ENCODE measurements at regions not wholly inside any gene's neighbourhood (a gene's known extent, or its start where the extent isn't known, plus 50 kb on each side); places are given as distances from the start of the nearest gene placed in this dataset.
"Not testable (repeated sequence)": the region's sequence is repeated elsewhere in the genome, so short reads cannot be mapped to it uniquely, and the experiment has no call there.

DNA sequence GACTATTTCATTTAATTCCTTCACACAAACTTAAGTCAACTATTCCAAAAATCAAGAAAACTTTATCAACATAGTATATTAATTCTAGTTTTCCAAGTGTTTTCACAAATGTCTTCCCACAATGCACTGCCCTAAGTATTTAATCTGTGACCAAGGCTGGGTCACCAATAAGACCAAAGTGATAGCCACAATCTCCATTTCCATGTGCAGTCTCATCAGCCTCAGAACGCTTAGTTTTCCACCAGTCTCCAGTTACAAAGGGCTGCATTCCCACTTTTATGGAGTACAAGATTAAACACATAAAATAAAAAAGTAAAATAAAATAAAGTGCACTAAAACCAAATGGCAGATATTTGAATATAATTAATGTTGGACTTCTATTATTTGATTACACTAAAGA, 371.6 kb upstream of the CCNH start:
- no peak for DNase-seq

DNA sequence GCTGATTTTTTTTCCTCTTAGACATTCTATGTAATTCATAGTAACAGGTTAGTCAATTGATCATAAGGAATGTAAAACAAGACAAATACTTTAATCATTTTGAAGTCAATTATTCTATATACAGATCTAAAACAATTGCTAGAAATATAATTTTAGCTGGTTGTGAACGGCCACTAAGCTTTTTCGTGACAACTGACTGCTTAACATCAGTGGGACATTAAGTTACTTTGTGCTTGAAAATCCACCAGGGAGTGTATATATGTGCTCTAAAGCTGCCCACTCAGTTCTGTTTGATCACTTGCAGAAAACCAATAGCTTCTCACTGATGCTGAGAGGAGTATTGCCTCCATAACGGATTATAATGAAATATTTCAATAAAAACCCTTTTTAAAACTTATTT, 370.2 kb upstream of the CCNH start:
- DNase-seq: no peak

DNA sequence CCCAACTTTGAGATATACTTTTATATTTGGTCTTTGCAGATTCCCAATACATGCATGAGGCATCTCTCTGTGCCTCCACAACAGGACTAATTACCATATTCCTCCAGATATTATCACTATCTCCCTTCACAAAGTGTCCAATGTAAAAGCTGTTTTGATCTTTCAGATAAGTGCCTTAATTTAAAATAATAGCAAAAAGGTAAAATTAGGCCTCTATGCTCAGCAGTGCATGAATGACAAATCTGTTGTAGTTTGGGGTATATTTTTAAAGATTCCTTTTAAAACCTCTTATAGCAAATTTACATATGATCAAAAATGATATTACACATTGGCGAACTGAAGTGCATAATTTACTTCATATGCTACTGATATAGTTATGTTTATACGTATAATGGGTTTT, 369.2 kb upstream of the CCNH start:
- DNase-seq: no peak

DNA sequence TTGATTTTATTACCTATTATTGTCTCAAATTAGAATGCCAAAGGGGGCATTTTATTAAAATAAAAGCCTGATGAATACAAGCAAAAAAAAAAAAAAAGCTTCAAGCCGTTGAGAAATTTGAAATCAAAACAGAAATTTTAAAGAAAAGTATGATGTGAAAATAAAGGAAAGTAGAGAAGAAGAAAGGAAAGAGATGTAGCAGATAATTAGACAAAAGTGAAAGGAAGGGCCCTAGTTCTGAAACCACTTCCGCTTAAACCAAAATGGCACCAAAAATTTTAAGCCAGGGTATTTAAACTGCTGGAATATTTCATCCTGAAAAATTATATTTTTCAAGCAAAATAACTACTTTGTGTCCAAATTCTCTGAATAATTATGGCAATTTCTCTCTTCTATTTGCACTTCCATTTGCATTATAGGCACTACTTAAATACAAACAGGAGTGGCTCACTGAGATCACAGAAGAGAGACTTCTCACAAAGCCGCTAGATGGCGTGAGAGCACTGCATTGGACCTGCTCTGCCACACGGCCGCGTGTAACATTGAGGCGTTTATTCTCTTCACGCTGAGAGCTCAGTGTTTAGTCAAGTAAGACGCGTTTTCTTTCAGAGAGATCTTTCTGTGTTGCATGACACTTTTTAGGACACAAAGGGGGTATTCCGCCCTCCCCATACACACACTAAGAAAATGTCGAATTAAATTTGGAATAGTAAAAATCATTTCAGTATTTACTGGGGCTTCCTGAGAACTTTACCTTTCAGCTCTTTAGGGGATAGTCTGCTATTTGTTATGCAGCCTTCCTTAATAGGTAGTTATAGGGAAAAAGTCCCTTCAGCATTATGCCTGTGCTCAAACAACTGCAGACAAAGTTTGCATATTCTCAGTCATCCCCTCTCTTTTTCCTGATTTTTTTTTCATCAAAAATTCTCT, 368.4 kb upstream of the CCNH start:
- peak; percentile 83 for DNase-seq

DNA sequence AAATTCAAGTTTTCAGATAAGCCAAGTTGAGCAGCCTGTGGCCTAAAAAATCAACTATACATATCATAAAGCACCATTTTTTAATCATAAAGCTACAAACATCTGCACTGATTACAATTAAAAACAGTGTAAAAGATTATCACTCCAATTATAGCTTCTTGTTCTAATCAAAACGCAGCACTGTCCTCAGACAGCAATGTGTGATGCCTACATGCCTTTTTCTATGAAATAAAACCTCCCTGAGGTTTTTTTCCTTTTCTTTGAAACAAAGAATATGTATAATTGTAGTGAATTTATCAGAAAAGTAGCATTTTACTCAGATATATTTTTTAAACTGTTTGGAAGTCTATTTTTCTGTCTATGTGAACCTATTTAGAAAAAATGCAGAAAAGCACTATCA, 366.1 kb upstream of the CCNH start:
- no peak for DNase-seq

DNA sequence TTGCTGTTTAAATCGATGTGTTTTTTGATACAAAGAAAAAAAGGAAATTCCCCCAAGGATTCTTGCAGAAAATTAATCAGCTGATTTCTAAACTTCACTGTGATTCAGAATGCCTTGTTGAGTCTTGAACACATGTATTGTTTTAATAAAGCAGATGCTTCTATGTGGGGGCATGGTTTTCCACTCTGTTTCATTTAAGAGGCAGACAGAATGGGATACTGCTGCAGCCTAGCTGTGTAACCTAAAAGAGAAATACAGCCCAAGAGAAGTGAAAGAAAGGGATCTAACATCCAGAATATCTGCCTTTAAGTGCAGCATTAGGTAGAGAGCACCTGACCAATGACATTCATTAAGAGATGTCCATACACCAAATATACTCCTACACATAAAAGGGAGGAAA, 365.1 kb upstream of the CCNH start:
- no peak for DNase-seq

DNA sequence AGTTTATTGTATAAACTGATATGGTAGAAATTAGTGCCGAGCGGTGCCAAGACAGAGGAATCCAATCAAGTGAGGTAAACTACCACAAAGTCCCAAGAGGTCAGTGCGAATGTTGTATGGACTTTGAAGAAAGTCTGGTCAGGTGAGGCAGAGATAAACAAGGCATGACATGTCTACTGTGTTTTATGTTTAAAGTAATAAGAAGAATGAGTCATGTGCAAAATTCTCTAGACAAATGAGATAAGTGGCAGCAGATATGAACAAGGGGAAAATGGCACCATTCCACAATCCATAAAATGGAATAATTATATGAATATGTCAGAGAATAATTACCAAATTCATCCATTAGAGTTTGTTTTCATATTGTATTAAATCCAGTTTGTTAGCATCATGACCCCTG, 364.1 kb upstream of the CCNH start:
- DNase-seq: no peak

DNA sequence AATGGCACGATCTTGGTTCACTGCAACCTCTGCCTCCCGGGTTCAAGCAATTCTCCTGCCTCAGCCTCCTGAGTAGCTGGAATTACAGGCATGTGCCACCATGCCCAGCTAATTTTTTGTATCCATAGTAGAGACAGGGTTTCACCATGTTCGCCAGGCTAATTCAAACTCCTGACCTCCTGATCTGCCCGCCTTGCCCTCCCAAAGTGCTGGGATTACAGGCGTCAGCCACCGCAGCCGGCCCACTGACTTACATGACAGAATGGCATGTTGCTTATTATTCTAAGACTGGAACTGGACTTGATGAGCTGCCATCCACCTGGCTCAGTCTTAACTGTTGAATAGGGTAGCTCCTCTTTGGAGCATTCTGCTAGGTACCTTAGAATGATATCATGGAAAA, 363.6 kb upstream of the CCNH start:
- DNase-seq: not testable (repeated sequence)

DNA sequence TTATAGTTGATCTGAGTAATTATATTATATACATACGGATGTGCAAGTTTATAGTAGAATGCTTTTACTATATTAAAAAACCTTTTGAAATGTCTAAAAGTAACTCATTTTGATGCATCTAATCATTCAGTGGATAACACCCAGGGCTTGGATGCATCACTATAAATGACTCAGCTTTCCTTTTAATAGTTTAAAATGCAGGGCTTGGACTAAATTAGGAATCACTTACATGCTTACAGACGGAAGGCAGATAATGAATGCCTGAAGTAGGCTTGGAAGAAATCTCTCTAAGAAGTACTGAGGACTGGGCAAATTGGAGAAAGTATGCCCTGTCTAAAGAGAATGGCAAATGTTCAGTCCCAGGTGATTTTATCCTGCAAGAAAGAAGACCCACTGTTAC, 362.5 kb upstream of the CCNH start:
- no peak for DNase-seq

DNA sequence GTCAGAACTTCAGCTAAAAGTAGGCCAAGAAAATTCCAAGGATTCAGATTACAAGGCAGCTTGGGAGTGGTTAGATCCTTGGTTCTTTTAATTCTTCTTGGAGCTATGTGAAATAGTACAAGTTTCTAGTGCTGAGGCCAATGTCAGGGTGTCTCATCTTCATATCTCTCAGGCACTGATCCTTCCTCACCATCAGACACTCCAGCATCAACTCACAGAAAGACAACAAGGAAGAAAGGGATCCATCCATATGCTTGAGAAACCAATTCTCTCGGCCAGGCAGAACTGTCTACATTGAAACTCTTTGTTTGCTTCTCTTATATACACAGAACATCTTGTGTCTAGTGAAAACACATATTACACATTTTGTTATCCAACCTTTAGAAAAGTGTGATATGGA, 362.1 kb upstream of the CCNH start:
- no peak for DNase-seq

DNA sequence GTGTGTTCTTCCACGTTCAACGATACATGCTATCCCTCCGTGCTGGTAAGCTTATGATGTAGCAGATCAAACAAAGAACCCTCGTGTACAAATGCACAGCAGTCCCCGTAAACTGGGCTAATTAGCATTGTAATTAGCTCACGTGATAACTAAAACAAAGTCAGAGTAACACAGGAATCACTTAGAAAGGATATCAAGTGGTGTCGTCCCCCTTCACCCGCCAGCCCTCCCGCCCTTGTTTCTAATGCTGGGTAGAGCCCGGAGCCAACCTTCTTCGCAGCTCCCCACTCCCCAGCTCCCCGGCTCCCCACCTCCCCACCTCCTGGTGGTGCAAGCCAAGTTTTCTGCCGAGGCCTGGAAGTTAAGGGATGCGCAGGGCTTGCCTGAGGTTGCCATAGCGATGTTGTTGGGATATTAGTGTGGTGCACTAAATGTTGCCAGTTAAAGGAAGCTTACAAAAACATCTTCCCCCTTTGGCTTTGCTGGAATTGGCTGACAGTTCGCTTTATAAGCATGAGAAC, 357.9 kb upstream of the CCNH start:
- DNase-seq: no peak

DNA sequence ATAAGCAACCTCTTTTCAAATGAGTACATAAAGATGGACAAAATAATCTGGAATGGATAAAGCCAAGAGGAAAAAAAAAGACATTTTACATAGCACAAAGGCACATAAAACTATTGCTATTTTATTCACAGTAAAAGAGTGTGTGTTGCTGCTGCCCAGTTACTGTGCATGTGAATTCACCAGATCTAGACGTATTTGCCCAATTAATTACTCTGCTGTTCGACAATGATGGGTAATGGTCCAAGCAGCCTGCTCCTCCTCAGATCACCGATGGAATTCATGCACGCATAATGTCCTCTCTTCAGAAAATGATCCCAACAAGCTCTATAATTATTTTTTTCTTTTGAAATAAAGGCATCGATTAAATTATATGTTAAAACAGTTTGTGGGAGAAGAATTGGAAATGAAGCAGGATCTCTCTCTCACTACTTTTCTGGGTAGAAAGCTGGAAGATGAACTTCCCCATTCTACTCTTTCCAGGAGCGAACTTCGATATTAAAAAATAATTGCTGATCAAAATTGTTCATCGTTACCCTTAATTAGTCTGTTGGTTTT, 357.4 kb upstream of the CCNH start:
- DNase-seq: no peak

DNA sequence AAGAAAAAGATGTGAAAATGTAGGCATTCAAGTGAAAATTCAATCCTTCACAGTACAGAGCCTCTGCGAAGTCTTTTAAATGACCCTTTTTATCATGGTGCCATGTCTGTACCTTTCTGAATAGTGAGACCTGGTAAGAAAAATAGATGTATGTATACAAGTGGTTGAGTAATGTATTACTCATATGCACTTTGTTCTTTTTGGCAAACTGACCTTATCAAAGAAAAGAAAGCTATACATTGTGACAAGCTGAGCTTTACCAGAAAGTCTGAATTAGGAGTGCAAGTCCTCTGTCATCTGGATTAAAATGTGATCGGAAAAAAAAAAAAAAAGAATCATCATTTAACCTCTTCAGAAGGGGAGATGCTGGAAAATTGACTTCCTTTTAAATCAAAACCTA, 356.4 kb upstream of the CCNH start:
- no peak for DNase-seq

DNA sequence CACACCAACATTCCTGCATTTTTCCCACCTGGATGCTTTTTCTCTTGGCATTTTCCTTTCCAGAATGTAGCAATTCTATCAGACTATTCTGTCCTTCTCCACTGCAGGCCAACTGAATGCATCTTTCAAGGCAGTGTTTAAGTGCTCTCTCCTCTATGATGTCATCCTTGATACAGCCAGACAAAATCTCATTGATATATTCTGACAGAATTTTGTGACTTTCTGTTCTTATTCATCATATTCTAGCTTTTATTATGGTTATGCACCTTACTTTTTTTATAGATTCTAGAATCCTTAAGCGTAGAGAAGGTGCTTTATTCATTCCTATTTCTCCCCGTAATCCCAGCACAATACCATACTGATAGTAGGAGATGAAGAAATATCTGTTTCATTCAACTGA, 355.5 kb upstream of the CCNH start:
- no peak for DNase-seq

DNA sequence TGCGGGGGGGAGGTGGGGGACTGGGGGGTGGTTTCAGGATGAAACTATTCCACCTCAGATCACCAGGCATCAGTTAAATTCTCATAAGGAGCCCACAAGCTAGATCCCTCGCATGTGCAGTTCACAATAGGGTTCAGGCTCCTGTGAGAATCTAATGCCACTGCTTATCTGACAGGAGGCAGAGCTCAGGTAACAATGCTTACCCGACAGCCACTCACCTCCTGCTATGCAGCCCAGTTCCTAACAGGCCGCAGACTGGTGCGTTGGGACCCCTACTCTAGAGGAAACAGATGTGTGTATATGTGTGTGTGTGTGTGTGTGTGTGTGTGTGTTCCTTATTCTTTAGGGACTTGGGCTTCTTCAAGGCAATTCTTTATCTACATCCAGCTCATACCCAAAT, 352.3 kb upstream of the CCNH start:
- DNase-seq: no peak

DNA sequence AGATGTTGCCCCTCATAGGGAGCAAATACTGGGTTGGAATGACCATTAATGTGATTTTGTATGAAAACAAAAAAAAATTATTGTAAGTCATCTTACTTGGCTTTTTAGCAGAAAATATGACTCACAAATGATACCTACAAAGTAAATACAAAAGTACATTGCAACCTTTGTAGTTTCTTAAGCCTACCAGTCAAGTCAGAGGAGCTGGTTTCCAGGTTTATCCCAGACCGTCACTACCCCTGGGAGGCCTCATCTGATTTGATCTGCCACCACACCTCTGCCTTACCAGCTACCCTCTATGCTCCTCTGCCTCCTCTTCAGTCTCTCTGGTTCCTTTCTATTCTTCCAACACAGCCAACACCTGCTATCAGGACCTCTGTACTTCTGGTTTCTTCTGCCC, 349.9 kb upstream of the CCNH start:
- DNase-seq: no peak

DNA sequence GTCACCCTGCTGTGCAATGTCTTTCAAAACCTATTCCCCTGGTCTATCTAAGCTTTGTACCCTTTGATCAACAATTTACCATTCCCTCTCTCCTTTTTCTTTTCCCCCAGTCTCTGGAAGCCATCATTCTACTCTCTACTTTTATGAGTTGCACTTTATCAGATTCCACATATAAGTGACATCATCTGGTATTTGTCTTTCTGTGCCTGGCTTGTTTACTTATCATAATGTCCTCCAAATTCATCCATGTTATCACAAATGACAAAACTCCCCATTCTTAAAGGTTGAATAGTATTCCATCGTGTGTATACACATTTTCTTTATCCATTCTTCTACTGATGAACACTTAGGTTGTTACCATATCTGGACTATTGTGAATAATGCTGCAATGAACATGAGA, 344.2 kb upstream of the CCNH start:
- DNase-seq: no peak

DNA sequence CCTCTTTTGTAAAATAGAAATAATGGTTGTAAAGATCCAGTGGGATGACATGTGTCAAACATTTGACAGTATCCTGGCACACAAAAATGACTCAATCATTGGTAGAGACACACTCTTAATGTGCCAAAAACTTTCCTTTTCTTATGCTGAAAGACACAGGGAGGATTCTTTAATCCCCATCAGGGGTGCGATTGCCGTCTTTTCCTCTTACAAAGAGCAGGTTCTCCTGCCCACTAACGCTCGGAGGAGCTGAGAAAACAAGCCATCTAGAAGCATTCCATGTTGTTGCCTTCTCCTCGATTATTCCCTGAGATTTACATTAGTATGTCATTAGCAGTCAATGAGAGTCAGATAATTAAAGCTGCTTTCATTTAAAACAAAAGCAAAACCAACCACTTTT, 342.6 kb upstream of the CCNH start:
- DNase-seq: no peak

DNA sequence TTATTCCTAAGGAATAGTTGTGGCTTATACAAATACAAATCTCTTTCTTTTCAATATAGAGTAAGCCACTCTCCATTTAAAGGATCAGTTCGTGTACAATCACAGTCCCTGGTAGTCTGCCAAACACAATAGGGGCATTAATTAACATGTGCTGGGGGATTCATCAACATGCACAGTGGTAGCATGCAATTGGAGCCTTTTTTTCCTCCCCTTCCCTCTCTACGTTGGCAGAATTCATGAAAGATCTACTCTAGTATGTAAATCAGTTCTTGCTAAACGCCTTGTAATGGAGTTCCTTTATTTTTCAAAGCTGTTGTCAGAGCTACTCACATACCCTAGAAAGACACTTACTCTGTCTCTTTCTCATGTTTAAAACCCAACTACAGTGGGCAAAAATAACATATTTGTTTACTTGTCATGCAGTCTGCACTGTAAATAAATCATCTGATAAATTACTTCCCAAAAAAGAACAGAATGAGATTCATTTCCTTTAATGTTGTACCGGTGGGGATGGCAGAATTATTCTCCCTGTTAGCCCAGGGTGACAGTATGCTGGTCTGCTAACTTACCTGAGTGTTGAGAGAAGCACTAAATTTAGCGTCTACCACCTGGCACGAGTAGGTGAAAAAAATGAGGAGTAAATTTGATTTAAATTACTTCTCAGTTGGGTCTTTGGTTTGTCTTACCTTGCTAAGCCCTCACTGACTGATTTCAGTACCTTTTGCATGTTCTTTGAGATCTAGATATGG, 341.5 kb upstream of the CCNH start:
- DNase-seq: peak; percentile 8

DNA sequence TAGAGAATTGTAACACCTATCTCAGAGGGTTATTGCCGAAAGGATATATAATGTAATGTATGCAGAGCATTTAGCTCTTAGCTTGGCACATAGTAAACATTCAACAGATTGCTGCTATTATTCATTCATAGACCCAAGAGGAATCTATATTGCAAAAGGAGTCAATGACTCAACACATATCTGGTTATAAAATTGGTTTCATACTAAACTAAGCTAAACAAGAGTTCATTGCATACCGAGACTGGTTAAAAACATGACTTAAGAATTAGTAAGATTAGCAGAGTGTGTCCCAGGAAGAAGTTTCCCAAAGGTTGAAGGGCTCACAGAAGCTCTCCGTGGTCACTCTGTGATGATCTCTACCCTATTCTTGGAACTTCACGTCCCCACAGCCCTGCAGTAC, 339.6 kb upstream of the CCNH start:
- no peak for DNase-seq

DNA sequence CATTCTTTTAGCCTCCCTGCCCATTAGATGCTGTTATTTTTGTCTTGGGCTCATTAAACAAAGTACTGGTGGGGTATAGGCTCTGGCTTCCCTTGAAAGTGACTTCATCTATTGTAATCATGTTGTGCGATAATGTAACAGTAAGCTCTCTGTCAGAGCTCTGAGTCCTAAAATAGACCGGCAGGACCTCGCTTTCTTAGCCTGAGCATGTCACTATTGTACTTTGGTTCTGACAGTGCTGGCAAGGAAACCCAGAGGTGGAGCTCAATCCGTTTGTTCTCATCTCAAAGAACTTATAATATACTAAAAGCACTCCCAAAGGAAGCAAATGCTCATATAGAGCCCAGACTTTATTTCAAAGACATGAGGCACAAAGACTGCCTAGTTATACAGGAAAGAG, 339.1 kb upstream of the CCNH start:
- DNase-seq: no peak

DNA sequence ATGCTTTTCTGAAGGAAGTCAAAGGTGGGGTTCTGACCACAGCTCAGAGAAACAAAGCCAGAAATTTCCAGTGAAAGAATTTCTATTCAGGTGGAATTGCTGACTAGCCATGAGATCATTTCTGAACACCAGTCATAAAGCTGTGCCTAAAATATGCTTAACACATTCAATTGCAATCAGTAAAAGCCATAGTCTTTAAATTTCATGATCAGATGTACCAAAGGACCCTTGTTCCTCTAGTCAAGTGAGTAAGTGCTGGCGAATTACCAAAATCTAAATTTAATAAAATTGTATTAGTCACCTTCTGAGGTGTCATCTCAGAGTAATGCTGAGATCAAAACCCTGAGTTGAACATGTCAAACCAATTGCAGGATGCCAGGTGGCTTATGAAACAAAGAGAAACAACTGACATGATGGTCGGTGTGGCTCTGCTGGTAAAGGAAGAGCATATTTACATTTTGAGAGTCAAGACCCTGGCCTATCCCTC, 334.2 kb upstream of the CCNH start:
- no peak for DNase-seq

DNA sequence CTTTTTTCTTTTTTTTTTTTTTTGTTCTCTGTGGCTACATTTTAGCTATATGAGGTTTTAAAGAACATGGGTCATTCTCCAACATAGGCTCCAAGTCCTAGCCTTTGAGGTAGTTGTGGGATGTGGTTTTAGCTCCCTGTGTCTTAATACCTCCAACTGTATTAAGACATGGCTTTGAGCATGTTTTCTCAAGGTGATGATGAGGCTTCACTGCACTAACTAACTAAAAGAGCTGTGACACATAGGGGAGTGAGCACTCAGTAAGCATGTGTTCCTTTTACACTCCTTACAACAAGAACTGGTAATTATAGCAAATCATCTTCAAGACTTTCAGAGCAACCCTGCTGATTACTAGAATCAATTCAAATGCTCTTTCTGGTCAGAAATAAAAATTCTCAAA, 333.6 kb upstream of the CCNH start:
- DNase-seq: no peak

DNA sequence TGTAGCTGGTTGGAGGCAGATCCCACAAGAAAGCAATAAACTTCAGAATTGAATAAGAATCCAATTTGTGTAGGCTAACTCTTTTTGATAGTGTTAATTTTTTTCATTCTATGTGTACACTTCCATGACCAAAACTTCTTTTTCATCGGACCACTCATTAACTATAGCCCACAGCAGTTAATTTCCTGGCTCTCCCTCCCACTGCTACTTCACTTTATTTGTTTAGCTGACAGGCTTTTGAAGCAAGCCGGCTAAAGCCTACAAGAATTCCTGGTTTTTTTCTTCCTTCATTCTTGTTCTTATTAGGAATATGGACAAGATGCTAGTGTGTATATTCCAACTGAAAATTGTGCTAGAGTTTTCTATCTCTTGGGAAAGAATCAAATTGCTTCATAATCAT, 329.2 kb upstream of the CCNH start:
- no peak for DNase-seq
